K562 (cell line): ENCODE measurements at regions not wholly inside any gene's neighbourhood (a gene's known extent, or its start where the extent isn't known, plus 50 kb on each side); places are given as distances from the start of the nearest gene placed in this dataset.

Source experiments
- ATF7 ChIP-seq: fragments of 450-650 bp; IDR thresholded peaks from 2 replicates; pipeline ENCODE4 v1.7.1; 2014; ENCODE audit warnings: mild to moderate bottlenecking, moderate library complexity
- KAT8 ChIP-seq: fragments of 450-650 bp; IDR thresholded peaks from 2 replicates; pipeline ENCODE4 v1.6.1; 2016; ENCODE audit warnings: low read depth, mild to moderate bottlenecking
- MCM3 ChIP-seq: fragments of 450-650 bp; IDR thresholded peaks from 2 replicates; pipeline ENCODE4 v1.6.1; 2016
- NR1H2 ChIP-seq: sonication (generic); formaldehyde crosslinking; IDR thresholded peaks from 2 replicates; pipeline ENCODE4 v1.4.0; 2020; ENCODE audit warnings: mild to moderate bottlenecking, missing genetic modification reagents
- NR4A1 ChIP-seq, 2 experiments: fragments of 250-450 bp in 1 of 2; fragments of 450-650 bp in 1 of 2; sonication (Bioruptor Pico) in 1 of 2; IDR thresholded peaks; 2 replicates each; pipeline versions ENCODE4 v1.4.0 to v1.6.1; 2016 to 2020; ENCODE audit warnings: mild to moderate bottlenecking in 2 of 2, missing compliant biosample characterization in 1 of 2, missing genetic modification characterization in 1 of 2, moderate library complexity in 1 of 2
- SMARCC2 ChIP-seq: fragments of 450-650 bp; IDR thresholded peaks from 2 replicates; pipeline ENCODE4 v1.6.1; 2017; ENCODE audit warnings: antibody characterized with exemption, moderate library complexity, mild to moderate bottlenecking, low read depth
- TBL1XR1 ChIP-seq, 2 experiments: IDR thresholded peaks; 2 replicates each; pipeline ENCODE4 v1.6.1; 2012; ENCODE audit warnings: improper control_type of control experiment in 2 of 2, low read length in 2 of 2, mild to moderate bottlenecking in 1 of 2
- ZNF644 ChIP-seq: fragments of 200-800 bp; sonication (Bioruptor generic); IDR thresholded peaks from 2 replicates; pipeline ENCODE4 v1.6.1; 2016; ENCODE audit warnings: low read depth, missing genetic modification characterization, missing compliant biosample characterization
- TF ChIP-seq, protein P1 (sequence below), 2 experiments: IDR thresholded peaks; 2 replicates each; pipeline ENCODE4 v1.6.1; 2012; ENCODE audit warnings: improper control_type of control experiment in 2 of 2, low read depth in 2 of 2, low read length in 2 of 2, borderline replicate concordance in 1 of 2
- TF ChIP-seq, protein P2 (sequence below): fragments of 250-450 bp; sonication (Bioruptor Pico); IDR thresholded peaks from 2 replicates; pipeline ENCODE4 v1.8.0; 2021; ENCODE audit warnings: moderate library complexity, mild to moderate bottlenecking, inconsistent platforms
- TF ChIP-seq, protein P3 (sequence below), 2 experiments: fragments of 150-350 bp in 1 of 2; IDR thresholded peaks; 2 replicates each; pipeline ENCODE4 v1.6.1; 2012 to 2016; ENCODE audit warnings: low read depth in 2 of 2, low read length in 2 of 2, mild to moderate bottlenecking in 1 of 2, moderate library complexity in 1 of 2
- TF ChIP-seq, protein P4 (sequence below): fragments of 450-650 bp; formaldehyde crosslinking; IDR thresholded peaks from 2 replicates; pipeline ENCODE4 v1.4.0; 2022; ENCODE audit warnings: mild to moderate bottlenecking, moderate library complexity
- TF ChIP-seq, protein P5 (sequence below): fragments of 250-450 bp; sonication (Bioruptor Pico); IDR thresholded peaks from 2 replicates; pipeline ENCODE4 v1.4.0; 2020
- TF ChIP-seq, protein P6 (sequence below): fragments of 450-650 bp; IDR thresholded peaks from 2 replicates; pipeline ENCODE4 v1.6.1; 2016; ENCODE audit warnings: mild to moderate bottlenecking

DNA sequence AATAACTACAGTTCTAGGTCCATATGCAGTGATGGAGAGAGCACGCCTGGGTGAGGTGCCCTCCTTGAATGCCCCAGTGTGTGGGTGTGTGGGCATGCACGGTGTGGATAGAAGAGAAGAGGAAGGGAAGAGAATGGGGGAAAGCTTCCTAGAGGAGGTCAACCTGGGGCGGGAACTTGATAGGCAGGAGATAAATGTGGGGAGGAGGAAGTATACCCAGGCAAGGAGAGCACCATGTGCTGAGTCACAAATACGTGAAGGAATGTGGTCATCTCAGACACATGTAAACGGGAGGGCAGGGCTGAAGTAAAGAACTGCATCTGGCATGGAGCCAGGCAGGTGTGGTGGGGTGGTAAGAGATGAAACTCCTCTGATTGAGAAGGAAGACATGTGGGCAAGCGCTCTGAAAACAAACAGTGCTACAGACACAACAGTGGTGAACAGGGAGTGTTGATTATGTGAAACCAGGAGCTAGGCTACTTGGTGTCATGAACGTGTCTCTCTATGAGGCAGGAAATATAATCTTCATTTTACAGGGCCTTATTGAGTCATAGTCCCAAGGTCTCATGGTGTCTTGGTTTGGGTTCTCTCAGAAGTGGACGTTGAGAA is 61.5 kb upstream of the EED start (continued):
- TF ChIP-seq ATF7 (peak; percentile 85), ZNF644 (0 out of 2 replicates have a peak, but pooled peaks have one; percentile 21), NR4A1 (CRISPR knock-in tag; IDR thresholded peaks at IDR 0.05) (0 out of 2 replicates have a peak, but pooled peaks have one; percentile 18), NR4A1 (tag; IDR thresholded peaks at IDR 0.05) (peak; percentile 84), MCM3 (no peak), SMARCC2 (peak; percentile 56), NR1H2 (CRISPR knock-in tag) (no peak), KAT8 (no peak), TBL1XR1 (IDR thresholded peaks at IDR 0.05; ENCODE audit: low read length in 2 of 2) (no peak; a peak in 1 of 4 replicates)
- TF ChIP-seq, protein P1, sequence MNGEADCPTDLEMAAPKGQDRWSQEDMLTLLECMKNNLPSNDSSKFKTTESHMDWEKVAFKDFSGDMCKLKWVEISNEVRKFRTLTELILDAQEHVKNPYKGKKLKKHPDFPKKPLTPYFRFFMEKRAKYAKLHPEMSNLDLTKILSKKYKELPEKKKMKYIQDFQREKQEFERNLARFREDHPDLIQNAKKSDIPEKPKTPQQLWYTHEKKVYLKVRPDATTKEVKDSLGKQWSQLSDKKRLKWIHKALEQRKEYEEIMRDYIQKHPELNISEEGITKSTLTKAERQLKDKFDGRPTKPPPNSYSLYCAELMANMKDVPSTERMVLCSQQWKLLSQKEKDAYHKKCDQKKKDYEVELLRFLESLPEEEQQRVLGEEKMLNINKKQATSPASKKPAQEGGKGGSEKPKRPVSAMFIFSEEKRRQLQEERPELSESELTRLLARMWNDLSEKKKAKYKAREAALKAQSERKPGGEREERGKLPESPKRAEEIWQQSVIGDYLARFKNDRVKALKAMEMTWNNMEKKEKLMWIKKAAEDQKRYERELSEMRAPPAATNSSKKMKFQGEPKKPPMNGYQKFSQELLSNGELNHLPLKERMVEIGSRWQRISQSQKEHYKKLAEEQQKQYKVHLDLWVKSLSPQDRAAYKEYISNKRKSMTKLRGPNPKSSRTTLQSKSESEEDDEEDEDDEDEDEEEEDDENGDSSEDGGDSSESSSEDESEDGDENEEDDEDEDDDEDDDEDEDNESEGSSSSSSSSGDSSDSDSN (IDR thresholded peaks at IDR 0.05; ENCODE audit: borderline replicate concordance in 1 of 2, low read depth in 2 of 2, low read length in 2 of 2): no peak
- TF ChIP-seq, protein P2, sequence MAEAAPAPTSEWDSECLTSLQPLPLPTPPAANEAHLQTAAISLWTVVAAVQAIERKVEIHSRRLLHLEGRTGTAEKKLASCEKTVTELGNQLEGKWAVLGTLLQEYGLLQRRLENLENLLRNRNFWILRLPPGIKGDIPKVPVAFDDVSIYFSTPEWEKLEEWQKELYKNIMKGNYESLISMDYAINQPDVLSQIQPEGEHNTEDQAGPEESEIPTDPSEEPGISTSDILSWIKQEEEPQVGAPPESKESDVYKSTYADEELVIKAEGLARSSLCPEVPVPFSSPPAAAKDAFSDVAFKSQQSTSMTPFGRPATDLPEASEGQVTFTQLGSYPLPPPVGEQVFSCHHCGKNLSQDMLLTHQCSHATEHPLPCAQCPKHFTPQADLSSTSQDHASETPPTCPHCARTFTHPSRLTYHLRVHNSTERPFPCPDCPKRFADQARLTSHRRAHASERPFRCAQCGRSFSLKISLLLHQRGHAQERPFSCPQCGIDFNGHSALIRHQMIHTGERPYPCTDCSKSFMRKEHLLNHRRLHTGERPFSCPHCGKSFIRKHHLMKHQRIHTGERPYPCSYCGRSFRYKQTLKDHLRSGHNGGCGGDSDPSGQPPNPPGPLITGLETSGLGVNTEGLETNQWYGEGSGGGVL: no peak
- TF ChIP-seq, protein P3, sequence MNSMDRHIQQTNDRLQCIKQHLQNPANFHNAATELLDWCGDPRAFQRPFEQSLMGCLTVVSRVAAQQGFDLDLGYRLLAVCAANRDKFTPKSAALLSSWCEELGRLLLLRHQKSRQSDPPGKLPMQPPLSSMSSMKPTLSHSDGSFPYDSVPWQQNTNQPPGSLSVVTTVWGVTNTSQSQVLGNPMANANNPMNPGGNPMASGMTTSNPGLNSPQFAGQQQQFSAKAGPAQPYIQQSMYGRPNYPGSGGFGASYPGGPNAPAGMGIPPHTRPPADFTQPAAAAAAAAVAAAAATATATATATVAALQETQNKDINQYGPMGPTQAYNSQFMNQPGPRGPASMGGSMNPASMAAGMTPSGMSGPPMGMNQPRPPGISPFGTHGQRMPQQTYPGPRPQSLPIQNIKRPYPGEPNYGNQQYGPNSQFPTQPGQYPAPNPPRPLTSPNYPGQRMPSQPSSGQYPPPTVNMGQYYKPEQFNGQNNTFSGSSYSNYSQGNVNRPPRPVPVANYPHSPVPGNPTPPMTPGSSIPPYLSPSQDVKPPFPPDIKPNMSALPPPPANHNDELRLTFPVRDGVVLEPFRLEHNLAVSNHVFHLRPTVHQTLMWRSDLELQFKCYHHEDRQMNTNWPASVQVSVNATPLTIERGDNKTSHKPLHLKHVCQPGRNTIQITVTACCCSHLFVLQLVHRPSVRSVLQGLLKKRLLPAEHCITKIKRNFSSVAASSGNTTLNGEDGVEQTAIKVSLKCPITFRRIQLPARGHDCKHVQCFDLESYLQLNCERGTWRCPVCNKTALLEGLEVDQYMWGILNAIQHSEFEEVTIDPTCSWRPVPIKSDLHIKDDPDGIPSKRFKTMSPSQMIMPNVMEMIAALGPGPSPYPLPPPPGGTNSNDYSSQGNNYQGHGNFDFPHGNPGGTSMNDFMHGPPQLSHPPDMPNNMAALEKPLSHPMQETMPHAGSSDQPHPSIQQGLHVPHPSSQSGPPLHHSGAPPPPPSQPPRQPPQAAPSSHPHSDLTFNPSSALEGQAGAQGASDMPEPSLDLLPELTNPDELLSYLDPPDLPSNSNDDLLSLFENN (IDR thresholded peaks at IDR 0.05; ENCODE audit: low read depth in 2 of 2, low read length in 2 of 2): no peak
- TF ChIP-seq, protein P4, sequence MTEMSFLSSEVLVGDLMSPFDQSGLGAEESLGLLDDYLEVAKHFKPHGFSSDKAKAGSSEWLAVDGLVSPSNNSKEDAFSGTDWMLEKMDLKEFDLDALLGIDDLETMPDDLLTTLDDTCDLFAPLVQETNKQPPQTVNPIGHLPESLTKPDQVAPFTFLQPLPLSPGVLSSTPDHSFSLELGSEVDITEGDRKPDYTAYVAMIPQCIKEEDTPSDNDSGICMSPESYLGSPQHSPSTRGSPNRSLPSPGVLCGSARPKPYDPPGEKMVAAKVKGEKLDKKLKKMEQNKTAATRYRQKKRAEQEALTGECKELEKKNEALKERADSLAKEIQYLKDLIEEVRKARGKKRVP (CRISPR knock-in tag): no peak
- TF ChIP-seq, protein P5, sequence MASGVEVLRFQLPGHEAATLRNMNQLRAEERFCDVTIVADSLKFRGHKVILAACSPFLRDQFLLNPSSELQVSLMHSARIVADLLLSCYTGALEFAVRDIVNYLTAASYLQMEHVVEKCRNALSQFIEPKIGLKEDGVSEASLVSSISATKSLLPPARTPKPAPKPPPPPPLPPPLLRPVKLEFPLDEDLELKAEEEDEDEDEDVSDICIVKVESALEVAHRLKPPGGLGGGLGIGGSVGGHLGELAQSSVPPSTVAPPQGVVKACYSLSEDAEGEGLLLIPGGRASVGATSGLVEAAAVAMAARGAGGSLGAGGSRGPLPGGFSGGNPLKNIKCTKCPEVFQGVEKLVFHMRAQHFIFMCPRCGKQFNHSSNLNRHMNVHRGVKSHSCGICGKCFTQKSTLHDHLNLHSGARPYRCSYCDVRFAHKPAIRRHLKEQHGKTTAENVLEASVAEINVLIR: 0 out of 2 replicates have a peak, but pooled peaks have one; percentile 11
- TF ChIP-seq, protein P6, sequence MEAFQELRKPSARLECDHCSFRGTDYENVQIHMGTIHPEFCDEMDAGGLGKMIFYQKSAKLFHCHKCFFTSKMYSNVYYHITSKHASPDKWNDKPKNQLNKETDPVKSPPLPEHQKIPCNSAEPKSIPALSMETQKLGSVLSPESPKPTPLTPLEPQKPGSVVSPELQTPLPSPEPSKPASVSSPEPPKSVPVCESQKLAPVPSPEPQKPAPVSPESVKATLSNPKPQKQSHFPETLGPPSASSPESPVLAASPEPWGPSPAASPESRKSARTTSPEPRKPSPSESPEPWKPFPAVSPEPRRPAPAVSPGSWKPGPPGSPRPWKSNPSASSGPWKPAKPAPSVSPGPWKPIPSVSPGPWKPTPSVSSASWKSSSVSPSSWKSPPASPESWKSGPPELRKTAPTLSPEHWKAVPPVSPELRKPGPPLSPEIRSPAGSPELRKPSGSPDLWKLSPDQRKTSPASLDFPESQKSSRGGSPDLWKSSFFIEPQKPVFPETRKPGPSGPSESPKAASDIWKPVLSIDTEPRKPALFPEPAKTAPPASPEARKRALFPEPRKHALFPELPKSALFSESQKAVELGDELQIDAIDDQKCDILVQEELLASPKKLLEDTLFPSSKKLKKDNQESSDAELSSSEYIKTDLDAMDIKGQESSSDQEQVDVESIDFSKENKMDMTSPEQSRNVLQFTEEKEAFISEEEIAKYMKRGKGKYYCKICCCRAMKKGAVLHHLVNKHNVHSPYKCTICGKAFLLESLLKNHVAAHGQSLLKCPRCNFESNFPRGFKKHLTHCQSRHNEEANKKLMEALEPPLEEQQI: no peak; the same call in 1 of the 2 replicates
